GM23338 (cell line): ENCODE measurements at regions not wholly inside any gene's neighbourhood (a gene's known extent, or its start where the extent isn't known, plus 50 kb on each side); places are given as distances from the start of the nearest gene placed in this dataset.

ENCODE experiments used
- ATAC-seq: fragments of 200-7000 bp; cut with Tn5 transposase; 3 replicates; pipeline ENCODE4 v1.9.1; 2020
- DNase-seq: peaks from one replicate; pipeline ENCODE4 v3.0.0-alpha.2; 2015; ENCODE audit warnings: low spot score
- H2AFZ ChIP-seq: fragments of 200-600 bp; sonication (generic); 2 replicates; pipeline ENCODE4 v1.8.0; 2016; ENCODE audit warnings: antibody characterized with exemption, mild to moderate bottlenecking, moderate library complexity
- H3F3A ChIP-seq: fragments of 200-600 bp; sonication (generic); replicated peaks from 2 replicates; pipeline ENCODE4 v1.8.0; 2017; ENCODE audit warnings: antibody characterized with exemption, mixed run types, low read depth
- H3K27ac ChIP-seq: fragments of 200-600 bp; sonication (generic); 2 replicates; pipeline ENCODE4 v1.6.1; 2016; ENCODE audit warnings: low read depth
- H3K27me3 ChIP-seq: fragments of 200-600 bp; sonication (generic); 2 replicates; pipeline ENCODE4 v1.8.0; 2016; ENCODE audit warnings: mild to moderate bottlenecking, mixed run types, moderate library complexity; ENCODE audit not compliant: insufficient read depth
- H3K36me3 ChIP-seq: fragments of 200-600 bp; sonication (generic); 2 replicates; pipeline ENCODE4 v1.8.0; 2016; ENCODE audit warnings: mild to moderate bottlenecking; ENCODE audit not compliant: insufficient read depth
- H3K4me1 ChIP-seq: fragments of 200-600 bp; sonication (generic); 2 replicates; pipeline ENCODE4 v1.8.0; 2016; ENCODE audit warnings: mild to moderate bottlenecking, moderate library complexity; ENCODE audit not compliant: insufficient read depth
- H3K4me2 ChIP-seq: fragments of 200-600 bp; sonication (generic); 2 replicates; pipeline ENCODE4 v1.7.1; 2017; ENCODE audit warnings: mixed run types
- H3K4me3 ChIP-seq: fragments of 200-600 bp; sonication (generic); 2 replicates; pipeline ENCODE4 v1.6.1; 2016; ENCODE audit warnings: mixed run types
- H3K79me2 ChIP-seq: fragments of 200-600 bp; sonication (generic); replicated peaks from 2 replicates; pipeline ENCODE4 v1.8.0; 2017; ENCODE audit warnings: mild to moderate bottlenecking; ENCODE audit not compliant: insufficient read depth
- H3K9me2 ChIP-seq: fragments of 200-600 bp; sonication (generic); 2 replicates; pipeline ENCODE4 v1.8.0; 2017; ENCODE audit not compliant: insufficient read depth
- H4K20me1 ChIP-seq: fragments of 200-600 bp; sonication (generic); replicated peaks from 2 replicates; pipeline ENCODE4 v1.8.0; 2017; ENCODE audit warnings: mild to moderate bottlenecking; ENCODE audit not compliant: insufficient read depth
- H3K27ac Mint-ChIP-seq: 2 replicates; pipeline ENCODE4 v1.8.0; 2020; ENCODE audit warnings: inconsistent platforms, mild to moderate bottlenecking, moderate library complexity, mixed read lengths
- H3K27me3 Mint-ChIP-seq: 3 replicates; pipeline ENCODE4 v1.8.0; 2022; ENCODE audit warnings: low read depth, mild to moderate bottlenecking, moderate library complexity, mixed read lengths, inconsistent platforms; ENCODE audit not compliant: insufficient read depth, poor library complexity
- H3K36me3 Mint-ChIP-seq: 3 replicates; pipeline ENCODE4 v1.8.0; 2021; ENCODE audit warnings: low read depth, mild to moderate bottlenecking, inconsistent platforms, moderate library complexity, mixed read lengths
- H3K4me1 Mint-ChIP-seq: 3 replicates; pipeline ENCODE4 v1.8.0; 2020; ENCODE audit warnings: mild to moderate bottlenecking, inconsistent platforms, mixed read lengths
- H3K4me3 Mint-ChIP-seq: 3 replicates; pipeline ENCODE4 v1.8.0; 2021; ENCODE audit warnings: moderate library complexity, mild to moderate bottlenecking, inconsistent platforms, mixed read lengths
- H3K9me3 Mint-ChIP-seq: 3 replicates; pipeline ENCODE4 v1.8.0; 2020; ENCODE audit warnings: moderate library complexity, mild to moderate bottlenecking, inconsistent platforms, mixed read lengths
- CREB1 ChIP-seq: fragments of 250-450 bp; sonication (Bioruptor Pico); IDR thresholded peaks from 2 replicates; pipeline ENCODE4 v1.5.0; 2020; ENCODE audit warnings: low read depth, mild to moderate bottlenecking, moderate library complexity
- ETS1 ChIP-seq: IDR thresholded peaks from 2 replicates; pipeline ENCODE4 v1.6.1; 2016; ENCODE audit warnings: antibody characterized with exemption
- EZH2 ChIP-seq: fragments of 200-600 bp; sonication (generic); IDR thresholded peaks from one replicate; pipeline ENCODE4 v1.8.0; 2017; ENCODE audit warnings: antibody characterized with exemption, mild to moderate bottlenecking, low read depth; ENCODE audit not compliant: unreplicated experiment
- EZH2phosphoT487 ChIP-seq: fragments of 200-600 bp; sonication (generic); IDR thresholded peaks from one replicate; pipeline ENCODE4 v1.8.1; 2018; ENCODE audit warnings: antibody characterized with exemption; ENCODE audit not compliant: unreplicated experiment
- JUNB ChIP-seq: IDR thresholded peaks from one replicate; pipeline ENCODE4 v1.6.1; 2016; ENCODE audit warnings: antibody characterized with exemption; ENCODE audit not compliant: unreplicated experiment
- NANOG ChIP-seq: IDR thresholded peaks from 2 replicates; pipeline ENCODE4 v1.6.1; 2016; ENCODE audit warnings: antibody characterized with exemption, borderline replicate concordance
- POLR2AphosphoS5 ChIP-seq: IDR thresholded peaks from 2 replicates; pipeline ENCODE4 v1.6.1; 2016; ENCODE audit warnings: antibody characterized with exemption, low read depth
- STAT1 ChIP-seq: IDR thresholded peaks from one replicate; pipeline ENCODE4 v1.6.1; 2016; ENCODE audit warnings: antibody characterized with exemption; ENCODE audit not compliant: unreplicated experiment
- TF ChIP-seq, protein P1 (sequence below): fragments of 250-450 bp; sonication (Bioruptor Pico); IDR thresholded peaks from 2 replicates; pipeline ENCODE4 v1.5.0; 2020; ENCODE audit warnings: mild to moderate bottlenecking, moderate library complexity

GRCh38 chr4:128604840-128605239 lies 204.7 kb upstream of the JADE1 start:
- Mint-ChIP-seq H3K9me3 (no peaks in the 10 kb centered on the region), H3K4me1 (peaks cover 25% of the 10 kb centered on the region), H3K36me3 (no peaks in the 10 kb centered on the region; the same call in 2 of the 3 replicates), H3K27me3 (no peaks in the 10 kb centered on the region), H3K4me3 (no peak overlapping the region), H3K27ac (no peak overlapping the region)
- no peaks in the 10 kb centered on the region for H3K27me3 ChIP-seq
- H3K36me3 ChIP-seq = no peaks in the 10 kb centered on the region
- H3K4me3 ChIP-seq = no peak overlapping the region
- H3K4me2 ChIP-seq = 0 out of 2 replicates have a peak overlapping the region, but pooled peaks have one; percentile 20
- H2AFZ ChIP-seq = no peak overlapping the region
- H3K27ac ChIP-seq = no peak overlapping the region
- ATAC-seq = no peak
- no peaks in the 10 kb centered on the region for H4K20me1 ChIP-seq
- H3K4me1 ChIP-seq = peaks cover 20% of the 10 kb centered on the region
- H3K9me2 ChIP-seq = no peaks in the 10 kb centered on the region
- no peak for DNase-seq
- H3F3A ChIP-seq = no peaks in the 10 kb centered on the region
- TF ChIP-seq CREB1 (CRISPR knock-in tag) = no peak
- TF ChIP-seq POLR2AphosphoS5 = no peak
- no peak for TF ChIP-seq STAT1
- TF ChIP-seq EZH2phosphoT487 = no peak
- no peaks in the 10 kb centered on the region for H3K79me2 ChIP-seq

- Histone ChIP-seq H2AFZ (peak overlapping the region; percentile 61), H3K4me2 (no peak overlapping the region), H3K27me3 (no peaks in the 10 kb centered on the region), H3K27ac (no peak overlapping the region), H3K36me3 (no peaks in the 10 kb centered on the region; the same call in 1 of the 2 replicates), H3K9me2 (no peaks in the 10 kb centered on the region), H3K79me2 (no peaks in the 10 kb centered on the region), H3K4me1 (peaks cover 20% of the 10 kb centered on the region), H3F3A (no peaks in the 10 kb centered on the region), H4K20me1 (no peaks in the 10 kb centered on the region), H3K4me3 (no peak overlapping the region)
- 0 out of 2 replicates have a peak overlapping the region, but pooled peaks have one; percentile 5 for H3K27ac Mint-ChIP-seq
- DNase-seq (no peak), ATAC-seq (no peak)
- H3K9me3 Mint-ChIP-seq = no peaks in the 10 kb centered on the region
- peaks cover 27% of the 10 kb centered on the region for H3K4me1 Mint-ChIP-seq
- TF ChIP-seq ETS1 (no peak), JUNB (no peak), EZH2 (no peak), EZH2phosphoT487 (no peak), NANOG (no peak)
- H3K4me3 Mint-ChIP-seq = no peak overlapping the region
- no peaks in the 10 kb centered on the region; the same call in 2 of the 3 replicates for H3K36me3 Mint-ChIP-seq
- H3K27me3 Mint-ChIP-seq = no peaks in the 10 kb centered on the region
Measured at GRCh38 chr4:128604204-128604603, 205.3 kb upstream of the JADE1 start.

DNA sequence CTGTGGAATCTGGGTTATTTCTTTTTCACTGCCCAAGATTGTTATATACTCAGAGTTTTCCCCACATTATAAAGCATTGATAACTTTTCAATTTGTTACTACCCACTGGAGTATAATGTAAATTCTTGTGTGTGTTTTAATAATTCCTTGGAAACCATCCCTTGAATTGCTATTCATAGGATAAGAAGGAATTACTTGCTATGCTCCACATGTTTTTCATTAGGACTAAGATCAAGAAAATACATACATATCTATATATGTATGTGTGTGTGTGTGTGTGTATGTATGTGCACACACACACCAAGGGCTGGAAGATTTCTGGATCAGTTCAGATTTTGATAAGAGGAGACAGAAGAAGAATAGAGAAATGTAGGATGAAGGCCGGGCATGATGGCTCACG lies 206.4 kb upstream of the JADE1 start:
- H3K9me3 Mint-ChIP-seq = no peaks in the 10 kb centered on the region
- no peaks in the 10 kb centered on the region; the same call in 2 of the 3 replicates for H3K36me3 Mint-ChIP-seq
- Histone ChIP-seq H3K79me2 (no peaks in the 10 kb centered on the region), H3K27me3 (no peaks in the 10 kb centered on the region), H3F3A (no peaks in the 10 kb centered on the region), H4K20me1 (no peaks in the 10 kb centered on the region), H3K36me3 (no peaks in the 10 kb centered on the region; the same call in 1 of the 2 replicates), H2AFZ (no peak overlapping the region), H3K27ac (no peak overlapping the region), H3K9me2 (no peaks in the 10 kb centered on the region), H3K4me1 (peaks cover 20% of the 10 kb centered on the region), H3K4me3 (no peak overlapping the region), H3K4me2 (no peak overlapping the region)
- H3K27me3 Mint-ChIP-seq = no peaks in the 10 kb centered on the region
- no peak for ATAC-seq
- H3K4me1 Mint-ChIP-seq = peaks cover 27% of the 10 kb centered on the region
- no peak overlapping the region for H3K4me3 Mint-ChIP-seq
- no peak for DNase-seq
- H3K27ac Mint-ChIP-seq = no peak overlapping the region
- no peak for TF ChIP-seq NANOG
- no peak for TF ChIP-seq EZH2phosphoT487
- TF ChIP-seq, protein P1, sequence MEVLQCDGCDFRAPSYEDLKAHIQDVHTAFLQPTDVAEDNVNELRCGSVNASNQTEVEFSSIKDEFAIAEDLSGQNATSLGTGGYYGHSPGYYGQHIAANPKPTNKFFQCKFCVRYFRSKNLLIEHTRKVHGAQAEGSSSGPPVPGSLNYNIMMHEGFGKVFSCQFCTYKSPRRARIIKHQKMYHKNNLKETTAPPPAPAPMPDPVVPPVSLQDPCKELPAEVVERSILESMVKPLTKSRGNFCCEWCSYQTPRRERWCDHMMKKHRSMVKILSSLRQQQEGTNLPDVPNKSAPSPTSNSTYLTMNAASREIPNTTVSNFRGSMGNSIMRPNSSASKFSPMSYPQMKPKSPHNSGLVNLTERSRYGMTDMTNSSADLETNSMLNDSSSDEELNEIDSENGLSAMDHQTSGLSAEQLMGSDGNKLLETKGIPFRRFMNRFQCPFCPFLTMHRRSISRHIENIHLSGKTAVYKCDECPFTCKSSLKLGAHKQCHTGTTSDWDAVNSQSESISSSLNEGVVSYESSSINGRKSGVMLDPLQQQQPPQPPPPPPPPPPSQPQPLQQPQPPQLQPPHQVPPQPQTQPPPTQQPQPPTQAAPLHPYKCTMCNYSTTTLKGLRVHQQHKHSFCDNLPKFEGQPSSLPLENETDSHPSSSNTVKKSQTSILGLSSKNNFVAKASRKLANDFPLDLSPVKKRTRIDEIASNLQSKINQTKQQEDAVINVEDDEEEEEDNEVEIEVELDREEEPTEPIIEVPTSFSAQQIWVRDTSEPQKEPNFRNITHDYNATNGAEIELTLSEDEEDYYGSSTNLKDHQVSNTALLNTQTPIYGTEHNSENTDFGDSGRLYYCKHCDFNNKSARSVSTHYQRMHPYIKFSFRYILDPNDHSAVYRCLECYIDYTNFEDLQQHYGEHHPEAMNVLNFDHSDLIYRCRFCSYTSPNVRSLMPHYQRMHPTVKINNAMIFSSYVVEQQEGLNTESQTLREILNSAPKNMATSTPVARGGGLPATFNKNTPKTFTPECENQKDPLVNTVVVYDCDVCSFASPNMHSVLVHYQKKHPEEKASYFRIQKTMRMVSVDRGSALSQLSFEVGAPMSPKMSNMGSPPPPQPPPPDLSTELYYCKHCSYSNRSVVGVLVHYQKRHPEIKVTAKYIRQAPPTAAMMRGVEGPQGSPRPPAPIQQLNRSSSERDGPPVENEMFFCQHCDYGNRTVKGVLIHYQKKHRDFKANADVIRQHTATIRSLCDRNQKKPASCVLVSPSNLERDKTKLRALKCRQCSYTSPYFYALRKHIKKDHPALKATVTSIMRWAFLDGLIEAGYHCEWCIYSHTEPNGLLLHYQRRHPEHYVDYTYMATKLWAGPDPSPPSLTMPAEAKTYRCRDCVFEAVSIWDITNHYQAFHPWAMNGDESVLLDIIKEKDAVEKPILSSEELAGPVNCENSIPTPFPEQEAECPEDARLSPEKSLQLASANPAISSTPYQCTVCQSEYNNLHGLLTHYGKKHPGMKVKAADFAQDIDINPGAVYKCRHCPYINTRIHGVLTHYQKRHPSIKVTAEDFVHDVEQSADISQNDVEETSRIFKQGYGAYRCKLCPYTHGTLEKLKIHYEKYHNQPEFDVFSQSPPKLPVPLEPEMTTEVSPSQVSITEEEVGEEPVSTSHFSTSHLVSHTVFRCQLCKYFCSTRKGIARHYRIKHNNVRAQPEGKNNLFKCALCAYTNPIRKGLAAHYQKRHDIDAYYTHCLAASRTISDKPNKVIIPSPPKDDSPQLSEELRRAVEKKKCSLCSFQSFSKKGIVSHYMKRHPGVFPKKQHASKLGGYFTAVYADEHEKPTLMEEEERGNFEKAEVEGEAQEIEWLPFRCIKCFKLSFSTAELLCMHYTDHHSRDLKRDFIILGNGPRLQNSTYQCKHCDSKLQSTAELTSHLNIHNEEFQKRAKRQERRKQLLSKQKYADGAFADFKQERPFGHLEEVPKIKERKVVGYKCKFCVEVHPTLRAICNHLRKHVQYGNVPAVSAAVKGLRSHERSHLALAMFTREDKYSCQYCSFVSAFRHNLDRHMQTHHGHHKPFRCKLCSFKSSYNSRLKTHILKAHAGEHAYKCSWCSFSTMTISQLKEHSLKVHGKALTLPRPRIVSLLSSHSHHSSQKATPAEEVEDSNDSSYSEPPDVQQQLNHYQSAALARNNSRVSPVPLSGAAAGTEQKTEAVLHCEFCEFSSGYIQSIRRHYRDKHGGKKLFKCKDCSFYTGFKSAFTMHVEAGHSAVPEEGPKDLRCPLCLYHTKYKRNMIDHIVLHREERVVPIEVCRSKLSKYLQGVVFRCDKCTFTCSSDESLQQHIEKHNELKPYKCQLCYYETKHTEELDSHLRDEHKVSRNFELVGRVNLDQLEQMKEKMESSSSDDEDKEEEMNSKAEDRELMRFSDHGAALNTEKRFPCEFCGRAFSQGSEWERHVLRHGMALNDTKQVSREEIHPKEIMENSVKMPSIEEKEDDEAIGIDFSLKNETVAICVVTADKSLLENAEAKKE (CRISPR knock-in tag) = no peak
